Astrocyte (in vitro differentiated cells and primary cell): ENCODE measurements at regions not wholly inside any gene's neighbourhood (a gene's known extent, or its start where the extent isn't known, plus 50 kb on each side); places are given as distances from the start of the nearest gene placed in this dataset.

Source experiments
- DNase-seq: peaks from one replicate; pipeline ENCODE4 v3.0.0-alpha.2; 2010; ENCODE audit warnings: low read depth
- FAIRE-seq: peaks from 2 replicates; lab custom pipeline; 2011; peaks lifted over from hg19 to GRCh38; lab: Jason Lieb, UNC
- H2AFZ ChIP-seq: 2 replicates; pipeline ENCODE4 v1.6.0; 2012; ENCODE audit warnings: low read depth, low read length, inconsistent platforms
- H3K27ac ChIP-seq: 2 replicates; pipeline ENCODE4 v1.5.1; 2011; ENCODE audit warnings: low read depth, low read length, inconsistent platforms
- H3K27me3 ChIP-seq: 2 replicates; pipeline ENCODE4 v1.6.0; 2011; ENCODE audit warnings: low read length, inconsistent platforms; ENCODE audit not compliant: insufficient read depth
- H3K36me3 ChIP-seq: 2 replicates; pipeline ENCODE4 v1.5.1; 2011; ENCODE audit warnings: low read length, inconsistent platforms; ENCODE audit not compliant: insufficient read depth
- H3K4me1 ChIP-seq: 2 replicates; pipeline ENCODE4 v1.5.1; 2011; ENCODE audit warnings: low read length, inconsistent platforms; ENCODE audit not compliant: insufficient read depth
- H3K4me2 ChIP-seq: 2 replicates; pipeline ENCODE4 v1.6.0; 2012; ENCODE audit warnings: low read length, inconsistent platforms
- H3K4me3 ChIP-seq: 2 replicates; pipeline ENCODE4 v1.5.1; 2011; ENCODE audit warnings: low read depth, mild to moderate bottlenecking, low read length, inconsistent platforms; ENCODE audit not compliant: insufficient read depth
- H3K79me2 ChIP-seq: 2 replicates; pipeline ENCODE4 v1.6.0; 2012; ENCODE audit warnings: mild to moderate bottlenecking, low read length, inconsistent platforms; ENCODE audit not compliant: insufficient read depth
- H3K9ac ChIP-seq: 2 replicates; pipeline ENCODE4 v1.6.0; 2012; ENCODE audit warnings: mild to moderate bottlenecking, low read length, inconsistent platforms
- H3K9me3 ChIP-seq: 2 replicates; pipeline ENCODE4 v1.5.1; 2012; ENCODE audit warnings: low read depth, mild to moderate bottlenecking, low read length, inconsistent platforms; ENCODE audit not compliant: insufficient read depth
- H4K20me1 ChIP-seq: 2 replicates; pipeline ENCODE4 v1.6.0; 2012; ENCODE audit warnings: low read length, inconsistent platforms; ENCODE audit not compliant: insufficient read depth
- H3K27ac Mint-ChIP-seq: one replicate; pipeline ENCODE4 v1.8.0; 2021; ENCODE audit warnings: mild to moderate bottlenecking, mixed read lengths; ENCODE audit not compliant: unreplicated experiment
- H3K27me3 Mint-ChIP-seq: one replicate; pipeline ENCODE4 v1.8.0; 2021; ENCODE audit warnings: low read depth, mixed read lengths; ENCODE audit not compliant: unreplicated experiment
- H3K36me3 Mint-ChIP-seq: one replicate; pipeline ENCODE4 v1.8.0; 2021; ENCODE audit warnings: low read depth, mixed read lengths; ENCODE audit not compliant: unreplicated experiment
- H3K4me1 Mint-ChIP-seq: one replicate; pipeline ENCODE4 v1.8.0; 2021; ENCODE audit warnings: low read depth, mixed read lengths; ENCODE audit not compliant: unreplicated experiment
- H3K4me3 Mint-ChIP-seq: one replicate; pipeline ENCODE4 v1.8.0; 2021; ENCODE audit warnings: mild to moderate bottlenecking, moderate library complexity, mixed read lengths; ENCODE audit not compliant: unreplicated experiment
- H3K9me3 Mint-ChIP-seq: one replicate; pipeline ENCODE4 v1.8.0; 2021; ENCODE audit warnings: mild to moderate bottlenecking, mixed read lengths; ENCODE audit not compliant: unreplicated experiment
- EZH2 ChIP-seq: IDR thresholded peaks from 2 replicates; pipeline ENCODE4 v1.6.1; 2012; ENCODE audit warnings: mild to moderate bottlenecking, low read length, inconsistent platforms; ENCODE audit not compliant: insufficient read depth
- TF ChIP-seq, protein P1 (sequence below): IDR thresholded peaks from 2 replicates; pipeline ENCODE4 v1.5.1; 2011; ENCODE audit warnings: low read depth, mild to moderate bottlenecking, inconsistent platforms, low read length, moderate library complexity; ENCODE audit not compliant: insufficient read depth

DNA sequence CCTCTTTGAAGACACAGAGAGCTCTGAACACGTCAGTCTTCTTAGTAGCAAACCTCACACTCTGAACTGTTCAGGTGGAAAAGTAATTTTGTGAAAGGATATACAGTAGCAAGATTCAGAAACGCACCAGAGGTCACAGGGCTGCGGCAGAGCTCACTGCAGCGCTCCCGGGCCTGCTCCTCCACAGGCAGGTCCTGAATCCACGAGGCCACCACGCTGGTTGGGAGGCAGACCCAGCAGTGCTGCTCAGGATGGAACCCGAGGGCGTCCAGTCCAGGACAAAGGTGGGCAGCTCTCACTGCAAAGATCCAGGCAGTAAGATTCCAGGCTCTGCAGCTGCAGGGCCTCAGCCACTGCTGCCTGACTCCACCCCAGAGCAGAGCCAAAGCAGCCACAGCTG lies 576.2 kb upstream of the SALL3 start:
- no peaks in the 10 kb centered on the region for H4K20me1 ChIP-seq
- FAIRE-seq, result no peak
- no peak overlapping the region for H3K9ac ChIP-seq
- H3K4me3 ChIP-seq, result no peak overlapping the region
- H3K27me3 ChIP-seq, result no peaks in the 10 kb centered on the region
- no peak overlapping the region for H2AFZ ChIP-seq
- H3K36me3 Mint-ChIP-seq, result no peaks in the 10 kb centered on the region
- no peak overlapping the region for H3K4me3 Mint-ChIP-seq
- no peaks in the 10 kb centered on the region for H3K27me3 Mint-ChIP-seq
- peaks cover 6% of the 10 kb centered on the region for H3K9me3 Mint-ChIP-seq
- H3K27ac ChIP-seq, result no peak overlapping the region
- H3K4me1 Mint-ChIP-seq, result no peaks in the 10 kb centered on the region
- TF ChIP-seq, protein P1, sequence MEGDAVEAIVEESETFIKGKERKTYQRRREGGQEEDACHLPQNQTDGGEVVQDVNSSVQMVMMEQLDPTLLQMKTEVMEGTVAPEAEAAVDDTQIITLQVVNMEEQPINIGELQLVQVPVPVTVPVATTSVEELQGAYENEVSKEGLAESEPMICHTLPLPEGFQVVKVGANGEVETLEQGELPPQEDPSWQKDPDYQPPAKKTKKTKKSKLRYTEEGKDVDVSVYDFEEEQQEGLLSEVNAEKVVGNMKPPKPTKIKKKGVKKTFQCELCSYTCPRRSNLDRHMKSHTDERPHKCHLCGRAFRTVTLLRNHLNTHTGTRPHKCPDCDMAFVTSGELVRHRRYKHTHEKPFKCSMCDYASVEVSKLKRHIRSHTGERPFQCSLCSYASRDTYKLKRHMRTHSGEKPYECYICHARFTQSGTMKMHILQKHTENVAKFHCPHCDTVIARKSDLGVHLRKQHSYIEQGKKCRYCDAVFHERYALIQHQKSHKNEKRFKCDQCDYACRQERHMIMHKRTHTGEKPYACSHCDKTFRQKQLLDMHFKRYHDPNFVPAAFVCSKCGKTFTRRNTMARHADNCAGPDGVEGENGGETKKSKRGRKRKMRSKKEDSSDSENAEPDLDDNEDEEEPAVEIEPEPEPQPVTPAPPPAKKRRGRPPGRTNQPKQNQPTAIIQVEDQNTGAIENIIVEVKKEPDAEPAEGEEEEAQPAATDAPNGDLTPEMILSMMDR, result no peak
- TF ChIP-seq EZH2, result no peak
- H3K79me2 ChIP-seq, result no peaks in the 10 kb centered on the region
- H3K36me3 ChIP-seq, result no peaks in the 10 kb centered on the region
- no peak for DNase-seq
- H3K4me1 ChIP-seq, result no peaks in the 10 kb centered on the region
- H3K27ac Mint-ChIP-seq, result no peak overlapping the region
- no peak overlapping the region for H3K4me2 ChIP-seq
- peaks cover 20% of the 10 kb centered on the region for H3K9me3 ChIP-seq

DNA sequence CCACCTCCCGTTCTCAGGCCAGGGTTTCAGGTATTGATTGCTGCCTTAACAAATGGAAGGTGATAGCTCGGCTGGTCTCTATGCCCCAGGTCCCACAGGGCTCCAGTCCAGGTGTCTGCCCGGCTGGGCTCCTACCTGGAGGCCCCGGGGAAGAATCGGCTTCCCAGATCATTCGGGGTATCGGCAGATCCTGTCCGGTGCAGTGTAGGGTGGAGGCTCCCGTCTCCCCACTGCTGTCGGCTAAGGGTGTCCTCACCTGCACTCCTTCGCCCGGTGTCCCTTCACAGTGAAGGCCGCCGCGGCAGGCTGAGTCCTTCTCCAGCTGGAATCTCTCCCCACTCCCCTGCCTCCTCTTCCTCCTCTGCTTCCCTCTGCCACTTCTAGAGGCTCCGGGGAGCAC lies 573.9 kb upstream of the SALL3 start:
- TF ChIP-seq, protein P1, result no peak
- no peak for TF ChIP-seq EZH2
- FAIRE-seq (no peak), DNase-seq (no peak)
- Histone ChIP-seq H3K4me3 (no peak overlapping the region), H3K4me2 (no peak overlapping the region), H3K36me3 (no peaks in the 10 kb centered on the region), H3K9me3 (peaks cover 20% of the 10 kb centered on the region), H3K9ac (no peak overlapping the region), H2AFZ (no peak overlapping the region), H3K79me2 (no peaks in the 10 kb centered on the region), H3K27ac (no peak overlapping the region), H3K27me3 (no peaks in the 10 kb centered on the region), H4K20me1 (no peaks in the 10 kb centered on the region), H3K4me1 (no peaks in the 10 kb centered on the region)
- Mint-ChIP-seq H3K4me3 (no peak overlapping the region), H3K36me3 (no peaks in the 10 kb centered on the region), H3K27me3 (no peaks in the 10 kb centered on the region), H3K27ac (no peak overlapping the region), H3K4me1 (no peaks in the 10 kb centered on the region), H3K9me3 (peaks cover 13% of the 10 kb centered on the region)

DNA sequence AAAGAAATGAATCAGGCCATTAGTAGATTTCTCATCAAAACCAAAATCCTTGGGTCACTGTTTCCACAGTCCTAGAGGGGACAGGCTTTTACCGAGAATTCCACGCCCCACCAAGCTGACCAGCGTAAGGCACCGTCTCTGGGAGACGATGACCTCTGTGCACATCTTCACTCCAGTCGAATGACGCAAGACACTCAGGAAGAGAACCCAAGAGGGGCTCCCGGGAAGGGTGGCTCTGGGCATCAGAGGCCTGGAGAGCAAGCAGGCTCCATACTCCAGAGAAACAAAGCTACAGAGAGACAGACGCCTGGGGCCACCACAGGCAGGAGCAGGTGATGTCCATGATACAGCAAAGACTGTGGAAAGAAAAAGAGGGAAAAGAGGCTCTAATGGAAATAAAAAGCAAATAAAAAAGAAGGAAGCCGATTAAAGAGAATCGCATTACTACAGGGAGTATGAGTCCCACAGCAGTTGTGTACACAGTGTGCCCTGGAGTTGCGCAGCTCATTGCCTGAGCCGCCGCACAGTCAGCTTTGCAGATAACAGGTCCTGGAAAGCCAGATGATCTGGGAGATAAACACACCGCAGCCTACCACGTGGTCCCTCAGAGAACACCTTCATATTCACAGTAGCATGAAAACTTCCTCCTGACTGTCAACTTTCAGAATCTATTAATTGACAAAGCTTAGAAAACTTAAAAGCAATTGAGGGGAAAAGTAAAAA lies 572.7 kb upstream of the SALL3 start:
- H3K36me3 Mint-ChIP-seq, result no peaks in the 10 kb centered on the region
- H3K36me3 ChIP-seq, result no peaks in the 10 kb centered on the region
- H3K4me3 Mint-ChIP-seq, result no peak overlapping the region
- H3K27me3 ChIP-seq, result no peaks in the 10 kb centered on the region
- H3K9me3 ChIP-seq, result peaks cover 14% of the 10 kb centered on the region
- no peak overlapping the region for H2AFZ ChIP-seq
- no peaks in the 10 kb centered on the region for H3K4me1 Mint-ChIP-seq
- H3K27me3 Mint-ChIP-seq, result no peaks in the 10 kb centered on the region
- no peak overlapping the region for H3K9ac ChIP-seq
- H3K4me2 ChIP-seq, result no peak overlapping the region
- H3K4me3 ChIP-seq, result no peak overlapping the region
- TF ChIP-seq, protein P1, result no peak
- no peak for TF ChIP-seq EZH2
- DNase-seq (no peak), FAIRE-seq (no peak)
- no peak overlapping the region for H3K27ac Mint-ChIP-seq
- peaks cover 14% of the 10 kb centered on the region for H3K9me3 Mint-ChIP-seq
- H4K20me1 ChIP-seq, result no peaks in the 10 kb centered on the region
- H3K79me2 ChIP-seq, result no peaks in the 10 kb centered on the region
- no peaks in the 10 kb centered on the region for H3K4me1 ChIP-seq
- no peak overlapping the region for H3K27ac ChIP-seq
